Hepatocyte (in vitro differentiated cells): ENCODE measurements at regions not wholly inside any gene's neighbourhood (a gene's known extent, or its start where the extent isn't known, plus 50 kb on each side); places are given as distances from the start of the nearest gene placed in this dataset.

ENCODE experiments used
- DNase-seq: peaks from one replicate; pipeline ENCODE4 v3.0.0-alpha.2; 2016; ENCODE audit warnings: low spot score
- H2AFZ ChIP-seq: fragments of 200-600 bp; sonication (generic); 2 replicates; pipeline ENCODE4 v1.6.0; 2016; ENCODE audit warnings: antibody characterized with exemption, mild to moderate bottlenecking
- H3K27ac ChIP-seq: fragments of 200-600 bp; sonication (generic); 2 replicates; pipeline ENCODE4 v1.5.1; 2016; ENCODE audit warnings: mild to moderate bottlenecking
- H3K27me3 ChIP-seq: fragments of 200-600 bp; sonication (generic); 2 replicates; pipeline ENCODE4 v1.6.1; 2016
- H3K36me3 ChIP-seq: fragments of 200-600 bp; sonication (generic); replicated peaks from 2 replicates; pipeline ENCODE4 v1.5.1; 2016; ENCODE audit warnings: low read depth; ENCODE audit not compliant: insufficient read depth
- H3K4me1 ChIP-seq: fragments of 200-600 bp; sonication (generic); 2 replicates; pipeline ENCODE4 v1.5.1; 2016; ENCODE audit warnings: mild to moderate bottlenecking, moderate library complexity; ENCODE audit not compliant: insufficient read depth
- H3K4me2 ChIP-seq: fragments of 200-600 bp; sonication (generic); 2 replicates; pipeline ENCODE4 v1.6.0; 2016
- H3K4me3 ChIP-seq: fragments of 200-600 bp; sonication (generic); 2 replicates; pipeline ENCODE4 v1.5.1; 2016; ENCODE audit warnings: mild to moderate bottlenecking
- H3K79me2 ChIP-seq: fragments of 200-600 bp; sonication (generic); 2 replicates; pipeline ENCODE4 v1.6.0; 2017; ENCODE audit warnings: mild to moderate bottlenecking
- H3K9me2 ChIP-seq: fragments of 200-600 bp; sonication (generic); replicated peaks from 2 replicates; pipeline ENCODE4 v1.6.0; 2017; ENCODE audit warnings: mild to moderate bottlenecking; ENCODE audit not compliant: insufficient read depth
- H3K9me3 ChIP-seq: fragments of 200-600 bp; sonication (generic); 2 replicates; pipeline ENCODE4 v1.5.1; 2016; ENCODE audit warnings: low read depth, mild to moderate bottlenecking
- H4K20me1 ChIP-seq: fragments of 200-600 bp; sonication (generic); 2 replicates; pipeline ENCODE4 v1.6.0; 2016; ENCODE audit warnings: mild to moderate bottlenecking; ENCODE audit not compliant: insufficient read depth, poor library complexity, severe bottlenecking
- EZH2 ChIP-seq: fragments of 200-600 bp; sonication (generic); IDR thresholded peaks from 2 replicates; pipeline ENCODE4 v1.6.1; 2016; ENCODE audit warnings: antibody characterized with exemption, mild to moderate bottlenecking, borderline replicate concordance
- EZH2phosphoT487 ChIP-seq: fragments of 200-600 bp; sonication (generic); IDR thresholded peaks from one replicate; pipeline ENCODE4 v1.6.1; 2018; ENCODE audit warnings: antibody characterized with exemption, mild to moderate bottlenecking, low read depth, moderate library complexity; ENCODE audit not compliant: unreplicated experiment, severe bottlenecking
- WGBS: methylation state at CpG from one replicate; pipeline ENCODE4 v1.1.6; 2016; ENCODE audit warnings: low lambda C conversion rate; ENCODE audit errors: missing lambda C conversion rate; 5-methylcytosine and 5-hydroxymethylcytosine counted together
- TF ChIP-seq, protein P1 (sequence below): fragments of 200-600 bp; sonication (generic); IDR thresholded peaks from 2 replicates; pipeline ENCODE4 v1.5.1; 2016; ENCODE audit warnings: antibody characterized with exemption, mild to moderate bottlenecking; ENCODE audit not compliant: poor library complexity

- no peaks in the 10 kb centered on the region for H3K4me1 ChIP-seq
- no peaks in the 10 kb centered on the region for H3K9me2 ChIP-seq
- H3K36me3 ChIP-seq: no peaks in the 10 kb centered on the region
- DNase-seq: no peak
- H3K79me2 ChIP-seq: no peaks in the 10 kb centered on the region
- no peak overlapping the region for H3K4me3 ChIP-seq
- no peak overlapping the region for H3K4me2 ChIP-seq
- H4K20me1 ChIP-seq: no peaks in the 10 kb centered on the region
- no peak for TF ChIP-seq EZH2
- TF ChIP-seq, protein P1, sequence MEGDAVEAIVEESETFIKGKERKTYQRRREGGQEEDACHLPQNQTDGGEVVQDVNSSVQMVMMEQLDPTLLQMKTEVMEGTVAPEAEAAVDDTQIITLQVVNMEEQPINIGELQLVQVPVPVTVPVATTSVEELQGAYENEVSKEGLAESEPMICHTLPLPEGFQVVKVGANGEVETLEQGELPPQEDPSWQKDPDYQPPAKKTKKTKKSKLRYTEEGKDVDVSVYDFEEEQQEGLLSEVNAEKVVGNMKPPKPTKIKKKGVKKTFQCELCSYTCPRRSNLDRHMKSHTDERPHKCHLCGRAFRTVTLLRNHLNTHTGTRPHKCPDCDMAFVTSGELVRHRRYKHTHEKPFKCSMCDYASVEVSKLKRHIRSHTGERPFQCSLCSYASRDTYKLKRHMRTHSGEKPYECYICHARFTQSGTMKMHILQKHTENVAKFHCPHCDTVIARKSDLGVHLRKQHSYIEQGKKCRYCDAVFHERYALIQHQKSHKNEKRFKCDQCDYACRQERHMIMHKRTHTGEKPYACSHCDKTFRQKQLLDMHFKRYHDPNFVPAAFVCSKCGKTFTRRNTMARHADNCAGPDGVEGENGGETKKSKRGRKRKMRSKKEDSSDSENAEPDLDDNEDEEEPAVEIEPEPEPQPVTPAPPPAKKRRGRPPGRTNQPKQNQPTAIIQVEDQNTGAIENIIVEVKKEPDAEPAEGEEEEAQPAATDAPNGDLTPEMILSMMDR: no peak
- TF ChIP-seq EZH2phosphoT487: no peak
- H3K27ac ChIP-seq: no peak overlapping the region
- H3K27me3 ChIP-seq: no peaks in the 10 kb centered on the region
- 81% methylated on average over 4 of the region's 4 CpGs for WGBS
- no peak overlapping the region for H2AFZ ChIP-seq
- H3K9me3 ChIP-seq: no peaks in the 10 kb centered on the region
Observed at GRCh38 chr2:12835733-12836132, 119.0 kb downstream of the TRIB2 start.

DNA sequence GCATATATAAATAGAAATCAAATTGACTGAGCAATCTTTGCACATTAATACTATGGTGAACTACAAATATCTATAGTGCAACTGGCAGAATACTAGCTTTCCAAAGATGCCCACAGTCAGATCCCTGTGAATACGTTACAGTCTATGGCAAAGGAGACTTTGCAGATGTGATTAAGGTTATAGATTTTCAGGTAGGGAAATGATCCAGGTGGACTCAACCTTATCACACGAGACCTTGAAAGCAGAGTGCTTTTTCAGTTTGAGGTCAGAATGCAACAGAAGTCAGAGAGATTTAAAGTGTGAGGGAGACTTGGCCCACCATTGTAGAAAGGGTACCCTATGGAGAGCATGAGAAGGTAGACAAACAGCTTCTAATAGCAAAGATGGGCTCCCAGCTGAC lies 122.6 kb downstream of the TRIB2 start:
- H4K20me1 ChIP-seq: no peaks in the 10 kb centered on the region
- DNase-seq: no peak
- H2AFZ ChIP-seq: no peak overlapping the region
- no peaks in the 10 kb centered on the region for H3K79me2 ChIP-seq
- H3K4me2 ChIP-seq: no peak overlapping the region
- H3K4me3 ChIP-seq: no peak overlapping the region
- H3K27ac ChIP-seq: no peak overlapping the region
- H3K4me1 ChIP-seq: no peaks in the 10 kb centered on the region
- 86% methylated on average over 2 of the region's 2 CpGs for WGBS
- H3K27me3 ChIP-seq: no peaks in the 10 kb centered on the region
- H3K9me2 ChIP-seq: no peaks in the 10 kb centered on the region
- TF ChIP-seq EZH2 (no peak), EZH2phosphoT487 (no peak)
- no peaks in the 10 kb centered on the region for H3K36me3 ChIP-seq
- no peaks in the 10 kb centered on the region for H3K9me3 ChIP-seq

GRCh38 chr2:12841021-12841420 lies 124.3 kb downstream of the TRIB2 start:
- TF ChIP-seq, protein P1: no peak
- TF ChIP-seq EZH2: no peak
- no peak for TF ChIP-seq EZH2phosphoT487
- Histone ChIP-seq H2AFZ (no peak overlapping the region), H3K27me3 (no peaks in the 10 kb centered on the region), H3K4me1 (no peaks in the 10 kb centered on the region), H3K79me2 (no peaks in the 10 kb centered on the region), H3K4me3 (no peak overlapping the region), H3K27ac (no peak overlapping the region), H3K36me3 (no peaks in the 10 kb centered on the region), H3K4me2 (no peak overlapping the region), H3K9me2 (no peaks in the 10 kb centered on the region), H4K20me1 (no peaks in the 10 kb centered on the region), H3K9me3 (no peaks in the 10 kb centered on the region)
- no peak for DNase-seq
- WGBS: 88% methylated on average over 5 of the region's 5 CpGs

- WGBS: 76% methylated on average over 4 of the region's 4 CpGs
- no peak for DNase-seq
Observed at GRCh38 chr2:12842917-12843316, 126.2 kb downstream of the TRIB2 start.

More at GRCh38 chr2:12842917-12843316, 126.2 kb downstream of the TRIB2 start:
- H3K4me3 ChIP-seq: no peak overlapping the region
- H3K4me2 ChIP-seq: no peak overlapping the region
- no peaks in the 10 kb centered on the region for H4K20me1 ChIP-seq
- no peaks in the 10 kb centered on the region for H3K27me3 ChIP-seq
- H3K9me3 ChIP-seq: no peaks in the 10 kb centered on the region
- no peaks in the 10 kb centered on the region for H3K9me2 ChIP-seq
- TF ChIP-seq EZH2 (no peak), EZH2phosphoT487 (no peak)
- TF ChIP-seq, protein P1: no peak
- H2AFZ ChIP-seq: no peak overlapping the region
- H3K79me2 ChIP-seq: no peaks in the 10 kb centered on the region
- no peaks in the 10 kb centered on the region for H3K36me3 ChIP-seq
- no peaks in the 10 kb centered on the region for H3K4me1 ChIP-seq
- no peak overlapping the region for H3K27ac ChIP-seq
